Erythroblast (primary cell): ENCODE measurements at regions not wholly inside any gene's neighbourhood (a gene's known extent, or its start where the extent isn't known, plus 50 kb on each side); places are given as distances from the start of the nearest gene placed in this dataset.

Source experiments
- GATA1 ChIP-seq: IDR thresholded peaks from 2 replicates; pipeline ENCODE4 v1.6.1; 2011; ENCODE audit warnings: low read depth, mild to moderate bottlenecking, control low read depth, low read length, moderate library complexity
- POLR2A ChIP-seq: IDR thresholded peaks from 2 replicates; pipeline ENCODE4 v1.6.1; 2011; ENCODE audit warnings: mild to moderate bottlenecking, low read length

DNA sequence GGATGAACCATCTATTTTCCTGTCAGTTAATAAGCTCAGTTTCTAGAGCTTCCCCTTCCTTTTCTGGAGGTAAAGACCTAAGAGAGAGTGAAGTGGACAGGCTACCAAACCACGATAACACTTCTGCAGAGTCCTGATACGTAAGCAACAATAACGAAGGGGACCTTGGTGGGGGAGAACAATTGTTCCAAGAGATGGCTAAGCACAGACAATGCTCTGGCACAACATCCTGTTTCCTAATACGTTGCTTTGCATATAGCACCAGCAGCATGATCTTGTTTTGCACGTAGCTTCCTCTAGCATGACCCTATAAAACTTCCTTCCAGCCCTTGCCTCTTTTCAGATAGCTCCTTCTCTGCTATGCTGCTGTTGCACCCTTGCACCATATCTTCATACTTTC, 247.3 kb downstream of the RAD51AP2 start:
- TF ChIP-seq POLR2A (no peak), GATA1 (no peak)
